ENCODE measurements at regions not wholly inside any gene's neighbourhood (a gene's known extent, or its start where the extent isn't known, plus 50 kb on each side); places are given as distances from the start of the nearest gene placed in this dataset.
"Not testable (repeated sequence)": the region's sequence is repeated elsewhere in the genome, so short reads cannot be mapped to it uniquely, and the experiment has no call there.

DNA sequence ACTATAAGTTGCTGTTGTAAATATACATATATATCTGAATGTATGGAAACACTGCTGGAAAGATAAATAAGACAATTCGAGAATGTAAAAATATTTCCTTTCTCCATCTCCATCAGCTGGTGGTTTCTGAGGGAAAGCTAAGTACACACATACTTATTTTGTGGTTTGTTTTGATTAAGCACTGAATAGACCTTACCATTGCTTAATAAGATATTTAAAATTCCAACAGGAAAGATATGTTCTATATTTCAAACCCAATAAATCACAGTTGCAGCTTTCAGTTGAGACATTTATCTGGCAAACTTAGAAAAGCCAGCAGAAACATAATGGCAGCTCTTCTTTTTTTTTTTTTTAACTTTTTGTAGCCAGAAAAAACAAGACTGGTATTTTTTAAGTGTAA lies 160.4 kb downstream of the VGLL3 start:
- Histone ChIP-seq H3K9ac (ENCODE audit: low read depth in 1 of 2, low read length in 2 of 2) (no peak overlapping the region), H3K9me3 (ENCODE audit: control insufficient read depth in 4 of 4, low read length in 3 of 4) (no peaks in the 10 kb centered on the region), H3K4me1 (ENCODE audit: control insufficient read depth in 4 of 4, insufficient read depth in 4 of 4, low read length in 3 of 4) (no peaks in the 10 kb centered on the region), H3K4me3 (ENCODE audit: low read depth in 1 of 3, low read length in 3 of 3) (no peak overlapping the region), H3K36me3 (ENCODE audit: control insufficient read depth in 4 of 4, insufficient read depth in 3 of 4, low read depth in 1 of 4, low read length in 3 of 4) (no peaks in the 10 kb centered on the region), H3K27ac (ENCODE audit: low read depth in 1 of 2, low read length in 2 of 2) (no peak overlapping the region), H3K27me3 (ENCODE audit: control insufficient read depth in 4 of 4, insufficient read depth in 4 of 4, low read length in 3 of 4) (no peaks in the 10 kb centered on the region)
- WGBS = 40% methylated on average over 1 of the region's 1 CpG
- no peak for DNase-seq (ENCODE audit: low spot score)
- TF ChIP-seq TAF1 (conservative IDR thresholded peaks at IDR 0.05) = no peak
- TF ChIP-seq, protein P1, sequence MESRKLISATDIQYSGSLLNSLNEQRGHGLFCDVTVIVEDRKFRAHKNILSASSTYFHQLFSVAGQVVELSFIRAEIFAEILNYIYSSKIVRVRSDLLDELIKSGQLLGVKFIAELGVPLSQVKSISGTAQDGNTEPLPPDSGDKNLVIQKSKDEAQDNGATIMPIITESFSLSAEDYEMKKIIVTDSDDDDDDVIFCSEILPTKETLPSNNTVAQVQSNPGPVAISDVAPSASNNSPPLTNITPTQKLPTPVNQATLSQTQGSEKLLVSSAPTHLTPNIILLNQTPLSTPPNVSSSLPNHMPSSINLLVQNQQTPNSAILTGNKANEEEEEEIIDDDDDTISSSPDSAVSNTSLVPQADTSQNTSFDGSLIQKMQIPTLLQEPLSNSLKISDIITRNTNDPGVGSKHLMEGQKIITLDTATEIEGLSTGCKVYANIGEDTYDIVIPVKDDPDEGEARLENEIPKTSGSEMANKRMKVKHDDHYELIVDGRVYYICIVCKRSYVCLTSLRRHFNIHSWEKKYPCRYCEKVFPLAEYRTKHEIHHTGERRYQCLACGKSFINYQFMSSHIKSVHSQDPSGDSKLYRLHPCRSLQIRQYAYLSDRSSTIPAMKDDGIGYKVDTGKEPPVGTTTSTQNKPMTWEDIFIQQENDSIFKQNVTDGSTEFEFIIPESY (IDR thresholded peaks at IDR 0.05) = no peak
- TF ChIP-seq, protein P2, sequence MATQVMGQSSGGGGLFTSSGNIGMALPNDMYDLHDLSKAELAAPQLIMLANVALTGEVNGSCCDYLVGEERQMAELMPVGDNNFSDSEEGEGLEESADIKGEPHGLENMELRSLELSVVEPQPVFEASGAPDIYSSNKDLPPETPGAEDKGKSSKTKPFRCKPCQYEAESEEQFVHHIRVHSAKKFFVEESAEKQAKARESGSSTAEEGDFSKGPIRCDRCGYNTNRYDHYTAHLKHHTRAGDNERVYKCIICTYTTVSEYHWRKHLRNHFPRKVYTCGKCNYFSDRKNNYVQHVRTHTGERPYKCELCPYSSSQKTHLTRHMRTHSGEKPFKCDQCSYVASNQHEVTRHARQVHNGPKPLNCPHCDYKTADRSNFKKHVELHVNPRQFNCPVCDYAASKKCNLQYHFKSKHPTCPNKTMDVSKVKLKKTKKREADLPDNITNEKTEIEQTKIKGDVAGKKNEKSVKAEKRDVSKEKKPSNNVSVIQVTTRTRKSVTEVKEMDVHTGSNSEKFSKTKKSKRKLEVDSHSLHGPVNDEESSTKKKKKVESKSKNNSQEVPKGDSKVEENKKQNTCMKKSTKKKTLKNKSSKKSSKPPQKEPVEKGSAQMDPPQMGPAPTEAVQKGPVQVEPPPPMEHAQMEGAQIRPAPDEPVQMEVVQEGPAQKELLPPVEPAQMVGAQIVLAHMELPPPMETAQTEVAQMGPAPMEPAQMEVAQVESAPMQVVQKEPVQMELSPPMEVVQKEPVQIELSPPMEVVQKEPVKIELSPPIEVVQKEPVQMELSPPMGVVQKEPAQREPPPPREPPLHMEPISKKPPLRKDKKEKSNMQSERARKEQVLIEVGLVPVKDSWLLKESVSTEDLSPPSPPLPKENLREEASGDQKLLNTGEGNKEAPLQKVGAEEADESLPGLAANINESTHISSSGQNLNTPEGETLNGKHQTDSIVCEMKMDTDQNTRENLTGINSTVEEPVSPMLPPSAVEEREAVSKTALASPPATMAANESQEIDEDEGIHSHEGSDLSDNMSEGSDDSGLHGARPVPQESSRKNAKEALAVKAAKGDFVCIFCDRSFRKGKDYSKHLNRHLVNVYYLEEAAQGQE (IDR thresholded peaks at IDR 0.05) = no peak

DNA sequence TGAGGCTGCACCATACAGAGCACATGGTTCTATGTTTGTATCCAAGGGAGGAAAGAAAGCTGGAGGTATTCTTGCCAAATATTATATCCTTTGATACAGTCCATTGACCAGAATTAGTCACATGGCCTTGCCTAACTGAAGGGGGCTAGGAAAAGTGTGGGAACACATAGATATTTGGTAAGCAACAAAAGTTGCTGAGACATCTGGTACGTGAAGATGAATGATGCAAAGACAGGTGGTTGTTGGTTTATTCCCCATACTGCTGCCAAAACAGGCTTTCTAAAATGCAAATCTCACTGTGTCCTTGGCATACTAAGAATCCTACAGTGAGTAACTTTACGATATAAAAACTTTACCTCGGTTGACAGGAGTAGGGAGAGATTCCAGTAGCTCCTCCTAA lies 162.2 kb downstream of the VGLL3 start:
- WGBS = 80% methylated on average over 3 of the region's 3 CpGs
- H3K4me1 ChIP-seq (ENCODE audit: control insufficient read depth in 4 of 4, insufficient read depth in 4 of 4, low read length in 3 of 4) = no peaks in the 10 kb centered on the region
- no peak for TF ChIP-seq NR2F2 (IDR thresholded peaks at IDR 0.05)
- no peak for TF ChIP-seq HNF4A (conservative IDR thresholded peaks at IDR 0.05)
- TF ChIP-seq, protein P3, sequence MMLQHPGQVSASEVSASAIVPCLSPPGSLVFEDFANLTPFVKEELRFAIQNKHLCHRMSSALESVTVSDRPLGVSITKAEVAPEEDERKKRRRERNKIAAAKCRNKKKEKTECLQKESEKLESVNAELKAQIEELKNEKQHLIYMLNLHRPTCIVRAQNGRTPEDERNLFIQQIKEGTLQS (IDR thresholded peaks at IDR 0.05) = no peak
- TF ChIP-seq, protein P2 (IDR thresholded peaks at IDR 0.05) = no peak
- TF ChIP-seq, protein P1 (IDR thresholded peaks at IDR 0.05) = no peak
- TF ChIP-seq, protein P4, sequence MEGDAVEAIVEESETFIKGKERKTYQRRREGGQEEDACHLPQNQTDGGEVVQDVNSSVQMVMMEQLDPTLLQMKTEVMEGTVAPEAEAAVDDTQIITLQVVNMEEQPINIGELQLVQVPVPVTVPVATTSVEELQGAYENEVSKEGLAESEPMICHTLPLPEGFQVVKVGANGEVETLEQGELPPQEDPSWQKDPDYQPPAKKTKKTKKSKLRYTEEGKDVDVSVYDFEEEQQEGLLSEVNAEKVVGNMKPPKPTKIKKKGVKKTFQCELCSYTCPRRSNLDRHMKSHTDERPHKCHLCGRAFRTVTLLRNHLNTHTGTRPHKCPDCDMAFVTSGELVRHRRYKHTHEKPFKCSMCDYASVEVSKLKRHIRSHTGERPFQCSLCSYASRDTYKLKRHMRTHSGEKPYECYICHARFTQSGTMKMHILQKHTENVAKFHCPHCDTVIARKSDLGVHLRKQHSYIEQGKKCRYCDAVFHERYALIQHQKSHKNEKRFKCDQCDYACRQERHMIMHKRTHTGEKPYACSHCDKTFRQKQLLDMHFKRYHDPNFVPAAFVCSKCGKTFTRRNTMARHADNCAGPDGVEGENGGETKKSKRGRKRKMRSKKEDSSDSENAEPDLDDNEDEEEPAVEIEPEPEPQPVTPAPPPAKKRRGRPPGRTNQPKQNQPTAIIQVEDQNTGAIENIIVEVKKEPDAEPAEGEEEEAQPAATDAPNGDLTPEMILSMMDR (IDR thresholded peaks at IDR 0.05; ENCODE audit: low read depth, low read length, missing input control) = no peak
- TF ChIP-seq JUND (IDR thresholded peaks at IDR 0.05) = no peak
- TF ChIP-seq TAF1 (conservative IDR thresholded peaks at IDR 0.05) = no peak
- TF ChIP-seq SP1 (IDR thresholded peaks at IDR 0.05) = no peak
- no peak for TF ChIP-seq YY1 (IDR thresholded peaks at IDR 0.05)
- TF ChIP-seq FOXA2 (IDR thresholded peaks at IDR 0.05) = no peak
- no peak for TF ChIP-seq HNF4G (IDR thresholded peaks at IDR 0.05)
- TF ChIP-seq, protein P5, sequence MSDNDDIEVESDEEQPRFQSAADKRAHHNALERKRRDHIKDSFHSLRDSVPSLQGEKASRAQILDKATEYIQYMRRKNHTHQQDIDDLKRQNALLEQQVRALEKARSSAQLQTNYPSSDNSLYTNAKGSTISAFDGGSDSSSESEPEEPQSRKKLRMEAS (IDR thresholded peaks at IDR 0.05) = no peak
- no peak for TF ChIP-seq RAD21 (IDR thresholded peaks at IDR 0.05)
- no peak for TF ChIP-seq GABPA (IDR thresholded peaks at IDR 0.05 in 1 of 2, conservative IDR thresholded peaks at IDR 0.05 in 1 of 2)
- H3K36me3 ChIP-seq (ENCODE audit: control insufficient read depth in 4 of 4, insufficient read depth in 3 of 4, low read depth in 1 of 4, low read length in 3 of 4) = no peaks in the 10 kb centered on the region
- no peaks in the 10 kb centered on the region for H3K27me3 ChIP-seq (ENCODE audit: control insufficient read depth in 4 of 4, insufficient read depth in 4 of 4, low read length in 3 of 4)
- DNase-seq (ENCODE audit: low spot score) = no peak
- no peak overlapping the region for H3K9ac ChIP-seq (ENCODE audit: low read depth in 1 of 2, low read length in 2 of 2)
- no peak overlapping the region for H3K27ac ChIP-seq (ENCODE audit: low read depth in 1 of 2, low read length in 2 of 2)
- no peak overlapping the region for H3K4me3 ChIP-seq (ENCODE audit: low read depth in 1 of 3, low read length in 3 of 3)
- no peaks in the 10 kb centered on the region for H3K9me3 ChIP-seq (ENCODE audit: control insufficient read depth in 4 of 4, low read length in 3 of 4)

DNA sequence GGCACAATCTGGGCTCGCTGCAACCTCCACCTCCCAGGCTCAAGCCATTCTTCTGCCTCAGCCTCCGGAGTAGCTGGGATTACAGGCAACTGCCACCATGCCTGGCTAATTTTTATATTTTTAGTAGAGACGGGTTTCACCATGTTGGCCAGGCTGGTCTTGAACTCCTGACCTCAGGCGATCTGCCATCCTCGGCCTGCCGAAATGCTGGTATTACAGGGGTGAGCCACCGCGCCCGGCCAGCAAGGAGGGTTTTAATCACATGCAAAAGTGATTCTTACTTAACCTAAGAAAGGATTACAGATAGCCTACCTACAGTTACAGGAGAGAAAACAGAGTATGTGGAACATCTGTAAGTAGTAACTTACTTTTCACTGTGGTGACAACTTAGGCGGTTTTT lies 163.4 kb downstream of the VGLL3 start:
- not testable (repeated sequence) for H3K27ac ChIP-seq (ENCODE audit: low read depth in 1 of 2, low read length in 2 of 2); H3K9ac ChIP-seq (ENCODE audit: low read depth in 1 of 2, low read length in 2 of 2); H3K27me3 ChIP-seq (ENCODE audit: control insufficient read depth in 4 of 4, insufficient read depth in 4 of 4, low read length in 3 of 4); H3K36me3 ChIP-seq (ENCODE audit: control insufficient read depth in 4 of 4, insufficient read depth in 3 of 4, low read depth in 1 of 4, low read length in 3 of 4); H3K9me3 ChIP-seq (ENCODE audit: control insufficient read depth in 4 of 4, low read length in 3 of 4); H3K4me1 ChIP-seq (ENCODE audit: control insufficient read depth in 4 of 4, insufficient read depth in 4 of 4, low read length in 3 of 4); H3K4me3 ChIP-seq (ENCODE audit: low read depth in 1 of 3, low read length in 3 of 3); DNase-seq (ENCODE audit: low spot score)
- WGBS = 87% methylated on average over 10 of the region's 10 CpGs
